ENCODE measurements at regions not wholly inside any gene's neighbourhood (a gene's known extent, or its start where the extent isn't known, plus 50 kb on each side); places are given as distances from the start of the nearest gene placed in this dataset.
"Not testable (repeated sequence)": the region's sequence is repeated elsewhere in the genome, so short reads cannot be mapped to it uniquely, and the experiment has no call there.

- DNase-seq (ENCODE audit: low spot score), result no peak
These were observed 103.8 kb downstream of the SHOX start for GRCh38 chrX:734362-734761.

- no peak for DNase-seq (ENCODE audit: low spot score)
These were observed 103.4 kb downstream of the SHOX start for GRCh38 chrX:733961-734360.

GRCh38 chrX:729583-730409 is 99.2 kb downstream of the SHOX start:
- DNase-seq (ENCODE audit: low spot score), result no peak

- not testable (repeated sequence) for DNase-seq (ENCODE audit: low spot score)
These were observed 98.5 kb downstream of the SHOX start for GRCh38 chrX:729101-729500.

DNA sequence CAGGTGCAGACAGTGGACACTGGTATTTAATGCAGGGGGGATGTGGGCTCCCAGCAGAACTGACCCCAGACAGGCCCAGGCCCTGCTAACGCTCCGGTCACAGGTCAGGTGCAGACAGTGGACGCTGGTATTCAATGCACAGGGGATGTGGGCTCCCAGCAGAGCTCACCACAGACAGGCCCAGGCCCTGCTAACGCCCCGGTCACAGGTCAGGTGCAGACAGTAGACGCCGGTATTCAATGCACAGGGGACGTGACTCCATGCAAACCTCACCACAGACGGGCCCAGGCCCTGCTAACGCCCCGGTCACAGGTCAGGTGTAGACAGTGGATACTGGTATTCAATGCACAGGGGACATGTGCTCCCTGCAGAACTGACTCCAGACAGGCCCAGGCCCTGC is 98.0 kb downstream of the SHOX start:
- DNase-seq (ENCODE audit: low spot score), result not testable (repeated sequence)

GRCh38 chrX:727738-728621 is 97.4 kb downstream of the SHOX start:
- DNase-seq (ENCODE audit: low spot score), result no peak

DNA sequence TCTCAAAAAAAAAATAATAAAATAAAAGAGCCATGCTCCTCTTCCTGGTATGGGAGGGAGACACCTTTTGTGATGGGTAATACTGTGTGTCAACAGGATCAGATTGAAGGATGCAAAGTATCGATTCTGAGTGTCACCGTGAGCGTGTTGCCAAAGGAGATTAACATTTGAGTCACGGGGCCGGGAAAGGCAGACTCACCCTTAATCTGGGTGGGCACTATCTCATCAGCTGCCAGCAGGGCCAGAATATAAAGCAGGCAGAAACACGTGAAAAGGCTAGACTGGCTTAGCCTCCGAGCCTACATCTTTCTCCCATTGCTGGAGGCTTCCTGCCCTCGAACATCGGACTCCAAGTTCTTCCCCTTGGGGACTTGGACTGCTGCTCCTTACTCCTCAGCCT is 95.4 kb downstream of the SHOX start:
- DNase-seq (ENCODE audit: low spot score), result no peak

- DNase-seq (ENCODE audit: low spot score), result no peak
These were observed 93.7 kb downstream of the SHOX start for GRCh38 chrX:724256-724655.

DNA sequence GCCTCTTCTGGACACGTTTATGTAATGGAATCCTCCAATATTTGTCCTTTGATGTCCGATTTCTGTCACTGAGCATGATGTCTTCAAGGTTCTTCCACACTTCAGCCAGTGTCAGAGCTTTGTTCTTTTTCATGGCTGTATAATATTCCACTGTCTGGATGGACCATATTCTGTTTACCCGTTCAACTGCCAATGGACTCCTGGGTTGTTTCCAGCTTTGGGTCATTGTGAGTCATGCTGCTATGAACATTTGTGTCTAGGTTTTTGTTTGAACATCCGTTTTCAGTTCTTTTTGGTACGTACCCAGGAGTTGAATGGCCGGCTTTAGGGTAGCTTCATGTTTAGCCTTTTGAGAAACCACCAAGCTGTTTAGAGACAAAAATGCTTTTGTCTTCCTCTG is 93.2 kb downstream of the SHOX start:
- DNase-seq (ENCODE audit: low spot score), result no peak

DNA sequence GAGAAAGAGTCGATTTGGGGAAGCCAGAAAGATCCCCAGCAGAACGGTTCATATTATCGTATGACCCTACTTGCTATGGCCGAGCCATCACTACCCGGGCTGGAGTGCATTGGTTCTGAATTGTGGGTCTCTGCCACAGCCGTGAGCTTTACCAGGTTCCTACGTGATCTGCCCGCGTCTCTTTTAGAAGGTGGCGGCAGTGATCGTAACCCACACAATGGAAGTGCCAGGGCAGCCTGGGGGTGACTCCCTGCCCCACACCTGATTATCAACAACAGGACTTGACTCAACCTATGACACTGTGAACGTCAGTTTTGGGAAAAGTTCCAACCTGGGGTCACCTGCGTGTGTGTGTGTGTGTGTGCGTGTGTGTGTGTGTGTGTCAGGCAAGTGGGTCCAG is 90.8 kb downstream of the SHOX start:
- DNase-seq (ENCODE audit: low spot score), result no peak

DNA sequence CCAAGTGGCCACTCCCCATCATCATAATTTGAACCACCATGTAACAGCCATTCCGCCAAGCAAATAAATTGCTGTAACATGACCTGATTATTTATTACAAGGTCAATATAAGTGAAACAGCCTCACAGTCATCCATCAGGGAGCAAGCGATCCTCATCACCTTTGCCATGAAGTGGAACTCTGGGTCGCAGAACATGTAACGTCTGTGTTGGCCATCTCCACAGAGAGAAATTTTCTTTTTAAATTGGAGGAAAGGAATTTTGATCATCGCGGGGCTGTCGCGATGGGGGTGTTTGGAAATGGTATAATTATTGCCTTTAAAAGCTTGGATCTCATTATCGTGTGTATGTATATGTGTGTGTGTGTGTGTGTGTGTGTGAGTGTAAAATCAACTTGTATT is 90.2 kb downstream of the SHOX start:
- no peak for DNase-seq (ENCODE audit: low spot score)

GRCh38 chrX:720250-720649 is 89.7 kb downstream of the SHOX start:
- no peak for DNase-seq (ENCODE audit: low spot score)

- DNase-seq (ENCODE audit: low spot score), result no peak
These were observed 85.5 kb downstream of the SHOX start for GRCh38 chrX:716136-716535.

- DNase-seq (ENCODE audit: low spot score), result no peak
These were observed 83.5 kb downstream of the SHOX start for GRCh38 chrX:714131-714530.
